Panc1 (cell line): ENCODE measurements at regions not wholly inside any gene's neighbourhood (a gene's known extent, or its start where the extent isn't known, plus 50 kb on each side); places are given as distances from the start of the nearest gene placed in this dataset.

ENCODE experiments used
- ATAC-seq: fragments of 200-7000 bp; cut with Tn5 transposase; 2 replicates; pipeline ENCODE4 v1.9.1; 2020; ENCODE audit warnings: mild to moderate bottlenecking, moderate library complexity
- BruUV-seq: library from RNA; stranded (reverse); fragments of 400-500 nt; replicated peaks from 2 replicates; lab custom pipeline; 2021; lab: Mats Ljungman, UMichigan
- CTCF ChIA-PET: fragments of 300-600 bp; sonication (Branson Sonifier 250); formaldehyde crosslinking; loops from one replicate; lab custom pipeline; 2022; ENCODE audit warnings: antibody characterized with exemption; lab: Charles Lee
- POLR2A ChIA-PET: fragments of 300-600 bp; sonication (Branson Sonifier 250); formaldehyde crosslinking; loops from one replicate; lab custom pipeline; 2022; ENCODE audit warnings: antibody characterized with exemption; lab: Charles Lee
- DNase-seq: peaks from one replicate; pipeline ENCODE4 v3.0.0-alpha.2; 2010; ENCODE audit warnings: low read depth, low spot score
- H3K27ac ChIP-seq: 2 replicates; pipeline ENCODE4 v1.5.1; 2011; ENCODE audit warnings: mild to moderate bottlenecking, low read length, inconsistent platforms
- H3K27me3 ChIP-seq: fragments of 200-500 bp; sonication (Bioruptor generic); 2 replicates; pipeline ENCODE4 v1.6.0; 2014; ENCODE audit warnings: low read length, inconsistent platforms; ENCODE audit not compliant: control insufficient read depth, insufficient read depth
- H3K36me3 ChIP-seq: fragments of 200-500 bp; sonication (Bioruptor generic); 2 replicates; pipeline ENCODE4 v1.5.1; 2014; ENCODE audit warnings: inconsistent platforms, mild to moderate bottlenecking, low read length, moderate library complexity; ENCODE audit not compliant: control insufficient read depth, insufficient read depth
- H3K4me1 ChIP-seq: 2 replicates; pipeline ENCODE4 v1.5.1; 2011; ENCODE audit warnings: inconsistent platforms, mild to moderate bottlenecking, low read length, moderate library complexity; ENCODE audit not compliant: control insufficient read depth, insufficient read depth
- H3K4me3 ChIP-seq, 2 experiments: 2 replicates each; pipeline ENCODE4 v1.5.1; 2011 to 2012; ENCODE audit warnings: low read depth in 2 of 2, low read length in 2 of 2, mild to moderate bottlenecking in 2 of 2, inconsistent platforms in 1 of 2, moderate library complexity in 1 of 2
- H3K9me3 ChIP-seq: fragments of 200-500 bp; sonication (Bioruptor generic); 2 replicates; pipeline ENCODE4 v1.5.1; 2014; ENCODE audit warnings: low read depth, mild to moderate bottlenecking, inconsistent platforms, low read length, moderate library complexity; ENCODE audit not compliant: control insufficient read depth, insufficient read depth
- POLR2AphosphoS5 ChIP-seq: IDR thresholded peaks from 2 replicates; pipeline ENCODE4 v1.6.1; 2012; ENCODE audit warnings: mild to moderate bottlenecking, low read depth, low read length, moderate library complexity
- SIN3A ChIP-seq: IDR thresholded peaks from 2 replicates; pipeline ENCODE4 v1.6.1; 2012; ENCODE audit warnings: low read depth, mild to moderate bottlenecking, low read length, moderate library complexity, borderline replicate concordance; ENCODE audit not compliant: insufficient read depth
- TCF7L2 ChIP-seq: IDR thresholded peaks from 2 replicates; pipeline ENCODE4 v1.6.1; 2011; ENCODE audit warnings: mild to moderate bottlenecking, low read depth, low read length, inconsistent platforms
- in situ Hi-C: cut with HindIII; loops from 2 replicates; pipeline ENCODE4 v1.10.0; 2016; ENCODE audit warnings: low sequenced_read_pairs, low pct_unique_long_range_greater_than_20kb
- intact Hi-C: fragments of 100-400 bp; cut with micrococcal nuclease; formaldehyde crosslinking; loops from one replicate; pipeline ENCODE4 v1.10.0; 2022; ENCODE audit not compliant: unreplicated experiment
- TF ChIP-seq, protein P1 (sequence below): fragments of 450-650 bp; IDR thresholded peaks from 2 replicates; pipeline ENCODE4 v1.5.1; 2017; ENCODE audit warnings: mild to moderate bottlenecking
- TF ChIP-seq, protein P2 (sequence below), 2 experiments: IDR thresholded peaks; 2 replicates each; pipeline ENCODE4 v1.6.1; 2011 to 2012; ENCODE audit warnings: low read depth in 2 of 2, control low read depth in 1 of 2, low read length in 1 of 2, mild to moderate bottlenecking in 1 of 2, moderate library complexity in 1 of 2; ENCODE audit not compliant: insufficient read depth in 1 of 2

DNA sequence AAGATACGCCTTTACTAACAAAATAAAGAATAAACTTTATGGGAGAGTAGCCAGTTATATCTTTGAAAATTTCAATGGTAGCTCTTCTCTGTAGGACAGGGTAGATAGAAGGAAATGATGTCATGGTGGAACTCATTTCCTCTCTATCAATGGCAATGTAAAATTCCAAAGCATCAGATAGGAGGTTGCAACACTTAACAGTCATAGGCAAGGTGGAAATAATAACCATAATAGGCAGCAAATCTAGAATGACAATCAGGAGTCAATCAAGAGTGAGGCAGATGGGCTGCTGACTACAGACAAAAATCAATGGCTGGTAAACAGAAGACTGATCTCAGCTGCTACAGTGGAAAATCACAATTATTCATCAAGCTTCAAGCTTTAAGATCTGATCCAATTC lies 53.9 kb upstream of the TET2 start:
- H3K36me3 ChIP-seq, result no peaks in the 10 kb centered on the region
- TF ChIP-seq, protein P1, sequence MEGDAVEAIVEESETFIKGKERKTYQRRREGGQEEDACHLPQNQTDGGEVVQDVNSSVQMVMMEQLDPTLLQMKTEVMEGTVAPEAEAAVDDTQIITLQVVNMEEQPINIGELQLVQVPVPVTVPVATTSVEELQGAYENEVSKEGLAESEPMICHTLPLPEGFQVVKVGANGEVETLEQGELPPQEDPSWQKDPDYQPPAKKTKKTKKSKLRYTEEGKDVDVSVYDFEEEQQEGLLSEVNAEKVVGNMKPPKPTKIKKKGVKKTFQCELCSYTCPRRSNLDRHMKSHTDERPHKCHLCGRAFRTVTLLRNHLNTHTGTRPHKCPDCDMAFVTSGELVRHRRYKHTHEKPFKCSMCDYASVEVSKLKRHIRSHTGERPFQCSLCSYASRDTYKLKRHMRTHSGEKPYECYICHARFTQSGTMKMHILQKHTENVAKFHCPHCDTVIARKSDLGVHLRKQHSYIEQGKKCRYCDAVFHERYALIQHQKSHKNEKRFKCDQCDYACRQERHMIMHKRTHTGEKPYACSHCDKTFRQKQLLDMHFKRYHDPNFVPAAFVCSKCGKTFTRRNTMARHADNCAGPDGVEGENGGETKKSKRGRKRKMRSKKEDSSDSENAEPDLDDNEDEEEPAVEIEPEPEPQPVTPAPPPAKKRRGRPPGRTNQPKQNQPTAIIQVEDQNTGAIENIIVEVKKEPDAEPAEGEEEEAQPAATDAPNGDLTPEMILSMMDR, result no peak
- TF ChIP-seq, protein P2, sequence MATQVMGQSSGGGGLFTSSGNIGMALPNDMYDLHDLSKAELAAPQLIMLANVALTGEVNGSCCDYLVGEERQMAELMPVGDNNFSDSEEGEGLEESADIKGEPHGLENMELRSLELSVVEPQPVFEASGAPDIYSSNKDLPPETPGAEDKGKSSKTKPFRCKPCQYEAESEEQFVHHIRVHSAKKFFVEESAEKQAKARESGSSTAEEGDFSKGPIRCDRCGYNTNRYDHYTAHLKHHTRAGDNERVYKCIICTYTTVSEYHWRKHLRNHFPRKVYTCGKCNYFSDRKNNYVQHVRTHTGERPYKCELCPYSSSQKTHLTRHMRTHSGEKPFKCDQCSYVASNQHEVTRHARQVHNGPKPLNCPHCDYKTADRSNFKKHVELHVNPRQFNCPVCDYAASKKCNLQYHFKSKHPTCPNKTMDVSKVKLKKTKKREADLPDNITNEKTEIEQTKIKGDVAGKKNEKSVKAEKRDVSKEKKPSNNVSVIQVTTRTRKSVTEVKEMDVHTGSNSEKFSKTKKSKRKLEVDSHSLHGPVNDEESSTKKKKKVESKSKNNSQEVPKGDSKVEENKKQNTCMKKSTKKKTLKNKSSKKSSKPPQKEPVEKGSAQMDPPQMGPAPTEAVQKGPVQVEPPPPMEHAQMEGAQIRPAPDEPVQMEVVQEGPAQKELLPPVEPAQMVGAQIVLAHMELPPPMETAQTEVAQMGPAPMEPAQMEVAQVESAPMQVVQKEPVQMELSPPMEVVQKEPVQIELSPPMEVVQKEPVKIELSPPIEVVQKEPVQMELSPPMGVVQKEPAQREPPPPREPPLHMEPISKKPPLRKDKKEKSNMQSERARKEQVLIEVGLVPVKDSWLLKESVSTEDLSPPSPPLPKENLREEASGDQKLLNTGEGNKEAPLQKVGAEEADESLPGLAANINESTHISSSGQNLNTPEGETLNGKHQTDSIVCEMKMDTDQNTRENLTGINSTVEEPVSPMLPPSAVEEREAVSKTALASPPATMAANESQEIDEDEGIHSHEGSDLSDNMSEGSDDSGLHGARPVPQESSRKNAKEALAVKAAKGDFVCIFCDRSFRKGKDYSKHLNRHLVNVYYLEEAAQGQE (IDR thresholded peaks at IDR 0.05; ENCODE audit: insufficient read depth in 1 of 2, low read depth in 2 of 2, low read length in 1 of 2), result no peak
- TF ChIP-seq TCF7L2, result no peak
- no peak for TF ChIP-seq SIN3A
- TF ChIP-seq POLR2AphosphoS5, result no peak
- H3K4me3 ChIP-seq, result no peak overlapping the region
- no TSS peak for BruUV-seq
- DNase-seq (no peak), ATAC-seq (no peak)
- no peaks in the 10 kb centered on the region for H3K4me1 ChIP-seq
- in situ Hi-C loops, result no loop called here
- no peaks in the 10 kb centered on the region for H3K27me3 ChIP-seq
- H3K9me3 ChIP-seq, result no peaks in the 10 kb centered on the region; the same call in 1 of the 2 replicates
- ChIA-PET CTCF (no interaction called here), POLR2A (no interaction called here)
- no peak overlapping the region for H3K27ac ChIP-seq
- intact Hi-C loops, result no loop called here

DNA sequence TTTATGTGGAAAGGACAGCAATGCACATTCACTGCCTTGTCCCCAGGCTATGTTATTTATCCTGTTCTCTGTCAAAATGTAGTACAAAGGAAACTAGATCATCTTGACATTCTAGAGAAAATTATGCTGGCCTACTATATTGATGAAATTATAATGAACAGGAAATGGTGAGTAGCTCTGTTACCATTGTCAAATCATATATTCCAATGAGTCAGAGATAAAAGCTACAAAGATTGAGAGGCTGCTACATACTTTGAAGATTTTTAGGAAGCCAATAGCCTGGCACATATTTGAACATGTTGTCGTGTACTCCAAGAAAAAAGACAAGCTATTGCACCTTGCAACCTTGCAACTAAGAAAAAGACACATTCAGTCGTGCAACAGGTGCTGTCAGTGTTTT lies 52.7 kb upstream of the TET2 start:
- H3K9me3 ChIP-seq, result no peaks in the 10 kb centered on the region; the same call in 1 of the 2 replicates
- POLR2A ChIA-PET, result no interaction called here
- H3K36me3 ChIP-seq, result no peaks in the 10 kb centered on the region
- no peak for DNase-seq
- ATAC-seq, result no peak
- intact Hi-C loops (no loop called here), in situ Hi-C loops (no loop called here)
- H3K4me1 ChIP-seq, result no peaks in the 10 kb centered on the region
- TF ChIP-seq, protein P2 (IDR thresholded peaks at IDR 0.05; ENCODE audit: insufficient read depth in 1 of 2, low read depth in 2 of 2, low read length in 1 of 2), result no peak
- TF ChIP-seq, protein P1, result no peak
- TF ChIP-seq POLR2AphosphoS5 (no peak), SIN3A (no peak), TCF7L2 (no peak)
- no peaks in the 10 kb centered on the region for H3K27me3 ChIP-seq
- BruUV-seq, result no TSS peak
- CTCF ChIA-PET, result no interaction called here
- no peak overlapping the region for H3K4me3 ChIP-seq
- no peak overlapping the region for H3K27ac ChIP-seq
